Activated effector memory CD4-positive, alpha-beta T cell treated with anti-CD3 and anti-CD28 coated beads, Interleukin-2, amount 50 U/mL, for 16 hours (primary cell): ENCODE measurements at regions not wholly inside any gene's neighbourhood (a gene's known extent, or its start where the extent isn't known, plus 50 kb on each side); places are given as distances from the start of the nearest gene placed in this dataset.
"Not testable (repeated sequence)": the region's sequence is repeated elsewhere in the genome, so short reads cannot be mapped to it uniquely, and the experiment has no call there.

Experiments used
- DNase-seq: peaks from one replicate; pipeline ENCODE4 v3.0.0-alpha.2; 2020

DNA sequence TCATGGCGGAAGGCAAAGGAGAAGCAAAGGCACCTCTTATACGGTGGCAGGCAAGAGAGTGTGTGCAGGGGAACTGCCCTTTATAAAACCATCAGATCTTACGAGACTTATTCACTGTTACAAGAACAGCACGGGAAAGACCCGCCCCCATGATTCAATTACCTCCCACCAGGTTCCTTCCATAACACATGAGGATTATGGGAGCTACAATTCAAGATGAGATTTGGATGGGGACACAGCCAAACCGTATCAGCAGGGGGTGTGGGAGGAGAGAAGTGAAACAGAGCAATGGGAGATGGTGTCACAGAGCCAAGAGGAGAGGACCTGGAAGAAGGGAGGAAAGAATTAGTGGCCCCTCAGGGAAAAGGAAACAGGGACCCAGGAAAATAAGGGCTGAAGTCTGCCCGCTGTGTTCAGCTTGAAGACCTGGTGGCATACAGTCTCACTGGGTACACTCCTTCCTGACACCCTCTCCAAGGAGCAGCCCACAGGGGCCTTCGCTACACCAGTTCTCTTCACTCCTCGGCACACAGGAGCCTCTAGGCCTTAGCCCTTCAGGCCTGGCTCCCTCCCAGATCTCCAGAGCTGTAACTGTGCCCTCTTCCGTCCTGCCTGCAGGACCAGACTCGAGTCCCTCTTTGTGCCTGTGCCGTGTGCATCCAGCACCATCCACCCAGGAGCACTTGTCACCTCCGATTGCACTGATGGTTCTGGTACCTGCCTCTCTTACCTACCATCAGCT is 262.1 kb downstream of the EIPR1 start:
- DNase-seq, result no peak

DNA sequence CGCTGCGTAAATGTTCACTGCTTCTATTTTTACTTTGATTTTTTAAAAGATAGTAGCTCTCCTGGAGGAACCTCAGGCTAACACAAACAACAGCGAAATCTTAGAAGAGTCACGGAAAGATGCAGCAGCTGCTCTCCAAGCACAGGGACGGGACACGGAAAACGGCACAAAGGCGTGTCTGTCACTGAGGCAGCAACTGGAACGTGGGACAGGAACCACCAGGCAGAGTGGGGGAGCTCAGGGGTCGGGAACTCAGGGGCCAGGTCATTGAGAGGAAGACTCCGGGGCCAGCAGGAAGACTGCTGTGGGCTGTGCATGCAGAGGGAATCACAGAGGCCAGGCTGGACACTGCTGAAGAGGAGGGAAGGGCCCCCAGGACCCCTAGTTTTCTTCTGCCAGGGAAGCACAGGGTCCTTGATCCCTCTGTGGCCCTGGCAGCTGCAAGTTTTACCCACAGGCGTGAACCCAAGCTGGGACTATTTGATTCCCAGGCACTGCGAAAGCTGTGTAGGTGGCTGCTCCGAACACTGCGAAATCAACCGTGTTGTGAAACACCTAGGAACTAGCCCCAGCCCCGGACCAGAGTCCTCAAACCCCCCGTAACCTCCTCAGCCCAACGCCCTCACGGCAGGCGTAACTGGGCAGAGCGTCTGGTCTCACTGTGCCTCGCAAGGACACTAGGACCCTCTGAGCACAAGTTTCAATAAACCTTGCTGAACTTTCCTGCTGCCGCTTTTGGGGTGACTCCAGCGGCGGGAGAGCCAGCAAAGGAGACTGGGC is 263.0 kb downstream of the EIPR1 start:
- no peak for DNase-seq

GRCh38 chr2:3113769-3114168 is 263.8 kb downstream of the EIPR1 start:
- DNase-seq, result no peak

- DNase-seq, result no peak
Observed at GRCh38 chr2:3113122-3113521, 264.5 kb downstream of the EIPR1 start.

- no peak for DNase-seq
Observed at GRCh38 chr2:3112553-3112952, 265.1 kb downstream of the EIPR1 start.

- no peak for DNase-seq
Observed at GRCh38 chr2:3112131-3112530, 265.5 kb downstream of the EIPR1 start.

DNA sequence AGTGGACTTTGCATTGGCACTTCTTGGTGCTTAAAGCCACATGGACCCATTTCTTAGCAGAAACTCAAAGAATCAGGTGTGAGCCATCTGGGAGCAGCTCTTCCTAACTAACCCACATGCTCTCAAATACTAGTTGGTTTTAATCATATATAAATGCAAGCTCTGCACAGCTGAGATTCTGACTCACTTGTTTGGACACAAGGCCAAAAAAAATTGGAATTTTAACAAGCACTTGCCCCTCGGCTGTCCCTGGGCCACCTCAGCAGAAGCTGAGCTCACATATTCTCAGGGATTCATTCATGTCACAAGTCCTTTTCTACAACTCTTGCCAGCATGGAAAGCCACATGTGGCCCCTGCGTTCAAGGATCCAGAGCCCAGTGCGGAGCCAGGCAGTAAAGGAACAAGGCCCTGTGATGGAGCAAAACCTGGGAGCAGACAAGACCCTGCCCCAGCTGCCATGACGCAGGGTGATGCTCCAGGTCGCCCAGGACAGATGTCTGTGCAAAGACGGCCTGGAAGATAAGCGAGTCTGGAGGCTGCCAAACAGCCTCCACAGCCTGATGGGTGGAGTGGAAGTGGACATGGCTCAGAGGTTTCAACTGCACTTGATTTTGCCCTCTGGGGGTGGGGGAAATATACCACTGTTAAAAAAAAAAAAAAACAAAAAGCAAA is 266.5 kb downstream of the EIPR1 start:
- DNase-seq, result no peak

- no peak for DNase-seq
Observed at GRCh38 chr2:3110555-3110954, 267.1 kb downstream of the EIPR1 start.

DNA sequence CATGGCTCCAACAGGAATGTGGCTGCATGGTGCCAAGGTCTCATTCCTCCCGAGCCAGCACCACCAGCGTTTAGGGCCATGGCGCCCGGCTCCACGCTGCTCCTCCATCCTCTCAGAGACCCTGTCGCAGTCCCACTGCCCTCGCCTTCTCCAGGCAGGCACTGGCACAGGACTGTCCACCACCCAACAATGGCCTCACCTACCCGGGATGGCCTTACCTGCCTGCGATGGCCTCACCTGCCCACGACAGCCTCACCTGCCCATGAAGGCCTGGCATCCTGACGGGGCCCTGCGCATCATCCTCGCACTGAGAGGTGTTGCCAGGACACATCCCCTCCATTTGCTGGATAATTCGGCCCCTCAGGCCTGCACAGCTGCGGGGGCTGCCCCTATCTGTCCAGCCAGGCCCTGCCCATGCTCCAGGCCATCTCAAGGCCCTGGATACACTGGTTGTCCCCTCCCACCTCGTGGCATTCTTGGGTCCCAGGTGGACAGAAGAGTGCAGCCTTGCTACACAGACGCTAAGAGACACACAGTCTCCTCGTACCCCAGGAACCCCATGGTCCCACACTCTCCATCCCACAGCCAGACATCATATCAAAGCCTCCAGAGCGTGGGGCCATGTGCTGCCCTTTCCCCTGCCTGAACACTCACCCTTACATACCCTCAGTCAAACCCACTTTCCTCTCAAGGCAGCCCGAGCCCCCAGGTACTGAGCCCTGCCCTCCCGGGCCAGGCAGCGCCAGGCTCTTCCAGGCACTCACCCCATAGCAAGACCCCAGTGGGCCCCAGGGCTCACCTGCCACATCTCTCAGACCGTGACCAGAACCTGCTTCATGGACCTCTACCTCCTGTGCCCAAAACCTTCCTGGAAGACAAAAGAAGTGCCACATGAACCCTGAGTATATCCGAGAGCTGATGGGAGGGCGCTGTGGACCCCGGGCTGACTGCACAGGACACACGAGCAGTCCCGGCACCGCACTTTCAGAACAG is 268.6 kb downstream of the EIPR1 start:
- no peak for DNase-seq

DNA sequence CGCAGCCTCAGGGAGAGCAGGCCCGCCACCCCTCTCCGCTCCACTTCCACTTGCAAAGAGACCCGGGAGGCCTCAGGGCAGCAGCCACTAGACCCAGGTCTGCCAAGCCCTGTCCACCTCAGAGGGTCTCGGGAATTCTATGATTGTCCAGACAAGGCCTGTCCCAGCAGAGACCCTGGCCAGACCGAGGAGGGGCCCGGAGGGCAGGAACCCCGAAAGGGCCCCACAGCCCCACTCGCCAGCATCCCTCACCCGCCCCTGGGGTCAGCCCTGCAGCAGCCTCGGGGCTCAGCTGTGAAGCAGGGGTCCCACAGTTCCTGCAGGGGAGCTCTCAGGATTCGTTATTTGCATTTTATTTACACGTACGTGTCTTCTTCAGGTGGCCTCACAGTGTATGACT is 269.5 kb downstream of the EIPR1 start:
- DNase-seq, result no peak

GRCh38 chr2:3107567-3107966 is 270.1 kb downstream of the EIPR1 start:
- no peak for DNase-seq

DNA sequence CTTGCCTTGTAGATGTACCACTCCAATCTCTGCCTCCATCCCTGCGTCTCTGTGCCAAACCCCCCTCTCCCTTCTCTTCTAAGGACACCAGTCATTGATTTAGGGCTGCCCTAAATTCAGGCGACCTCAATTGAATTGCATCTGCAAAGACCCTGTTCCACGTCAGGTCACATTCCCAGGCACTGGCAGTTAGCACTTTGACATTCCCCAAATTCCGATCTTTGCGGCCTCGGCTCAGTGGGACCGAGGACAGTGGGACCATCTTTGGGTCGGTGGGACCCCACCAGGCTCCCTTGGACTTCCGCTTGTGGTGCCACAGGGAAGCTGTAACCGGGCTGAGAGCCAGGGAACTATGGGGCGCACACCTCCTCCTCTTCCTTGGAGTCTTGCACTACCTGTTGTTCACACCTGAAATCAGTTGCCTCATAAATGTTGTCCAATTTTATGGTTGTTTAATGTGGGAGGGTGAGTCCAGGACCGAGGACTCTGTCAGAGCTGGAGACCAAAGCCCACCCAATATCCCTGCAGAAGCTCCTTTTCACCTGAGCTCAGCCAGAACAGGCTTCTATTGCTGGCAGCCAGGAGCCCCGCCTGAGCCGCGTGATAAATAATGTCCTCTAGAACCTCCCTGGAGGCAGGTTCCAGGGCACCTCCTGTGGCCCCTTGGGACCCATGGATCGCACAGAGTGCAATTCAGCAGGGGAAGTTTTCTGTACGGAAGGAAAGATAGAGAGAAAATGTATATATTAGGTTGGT is 271.6 kb downstream of the EIPR1 start:
- DNase-seq, result no peak

DNA sequence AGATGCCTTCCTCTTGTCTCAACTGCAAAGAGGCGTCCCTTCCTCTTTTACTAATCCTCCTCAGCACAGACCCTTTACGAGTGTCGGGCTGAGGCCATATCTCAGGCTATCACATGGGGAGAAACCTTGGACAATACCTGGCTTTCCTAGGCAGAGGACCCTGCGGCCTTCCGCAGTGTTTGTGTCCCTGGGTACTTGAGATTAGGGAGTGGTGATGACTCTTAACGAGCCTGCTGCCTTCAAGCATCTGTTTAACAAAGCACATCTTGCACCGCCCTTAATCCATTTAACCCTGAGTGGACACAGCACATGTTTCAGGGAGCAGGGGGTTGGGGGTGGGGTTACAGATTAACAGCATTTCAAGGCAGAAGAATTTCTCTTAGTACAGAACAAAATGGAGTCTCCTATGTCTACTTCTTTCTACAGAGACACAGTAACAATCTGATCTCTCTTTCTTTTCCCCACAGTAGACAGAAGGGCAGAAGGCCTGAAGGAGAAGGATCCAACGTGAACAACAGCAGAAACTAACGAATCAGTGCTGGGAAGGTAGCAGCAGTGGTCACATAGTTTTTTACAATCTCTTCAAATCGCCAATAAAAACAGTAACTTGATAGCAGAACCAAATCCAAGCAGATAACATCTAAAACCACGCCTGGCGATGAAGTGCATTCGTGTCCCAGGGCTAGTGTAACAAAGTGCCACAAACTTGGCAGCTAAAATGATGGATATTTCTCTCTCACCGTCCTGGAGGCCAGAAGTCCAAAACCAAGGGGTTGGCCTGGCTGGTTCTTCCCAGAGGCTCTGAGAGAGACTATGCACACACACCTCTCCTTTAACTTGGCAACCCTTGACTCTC is 272.4 kb downstream of the EIPR1 start:
- DNase-seq, result not testable (repeated sequence)

- DNase-seq, result no peak
Observed at GRCh38 chr2:3104261-3104660, 273.4 kb downstream of the EIPR1 start.

- DNase-seq, result no peak
Observed at GRCh38 chr2:3102922-3103569, 274.6 kb downstream of the EIPR1 start.

GRCh38 chr2:3102081-3102921 is 275.3 kb downstream of the EIPR1 start:
- no peak for DNase-seq

DNA sequence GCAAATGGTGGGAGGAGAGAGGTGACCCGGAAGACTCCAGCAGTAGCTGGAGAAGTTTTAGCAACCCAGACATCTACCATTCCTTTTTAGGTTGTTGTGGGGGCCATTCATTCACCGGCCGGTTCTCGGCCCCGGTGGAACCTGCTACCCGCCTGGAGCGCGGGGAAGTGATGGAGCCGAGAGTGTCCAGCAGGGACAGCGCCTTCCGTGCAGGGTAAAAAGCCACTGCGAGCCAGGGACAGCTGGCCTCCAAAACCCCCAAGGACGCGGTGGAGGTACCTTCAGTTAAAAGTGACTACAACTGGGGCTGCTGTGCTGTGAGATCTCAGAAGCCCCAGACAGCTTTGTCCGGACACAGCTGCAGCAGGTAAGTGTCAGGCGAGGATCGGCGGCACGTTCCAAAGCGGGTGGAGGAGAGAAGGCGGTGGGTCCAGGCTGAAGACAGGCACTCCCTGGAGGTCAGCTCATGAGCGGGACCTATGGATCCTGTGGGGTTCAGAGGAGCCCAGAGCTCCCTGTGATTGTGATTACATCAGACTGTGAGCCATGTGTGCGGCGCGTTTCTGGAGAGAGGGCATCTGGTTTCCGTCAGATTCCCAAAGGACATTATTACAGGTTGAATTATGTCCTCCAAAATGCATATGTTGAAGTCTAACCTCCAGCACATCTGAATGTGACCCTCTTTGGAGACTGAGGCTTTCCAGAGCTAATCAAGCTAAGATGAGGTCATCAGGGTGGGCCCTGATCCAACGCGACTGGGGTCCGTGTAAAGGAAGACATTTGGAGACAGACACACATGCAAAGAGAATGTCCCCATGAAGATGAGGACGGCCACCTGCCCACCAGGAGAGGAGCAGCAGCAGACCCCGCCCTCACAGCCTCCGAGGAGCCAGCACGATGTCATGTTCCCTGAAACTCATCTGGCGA is 276.3 kb downstream of the EIPR1 start:
- DNase-seq, result no peak

GRCh38 chr2:3100386-3100785 is 277.2 kb downstream of the EIPR1 start:
- DNase-seq, result no peak
